22Rv1 (cell line): ENCODE measurements at regions not wholly inside any gene's neighbourhood (a gene's known extent, or its start where the extent isn't known, plus 50 kb on each side); places are given as distances from the start of the nearest gene placed in this dataset.

Source experiments
- CTCF ChIP-seq: fragments of 450-650 bp; IDR thresholded peaks from 2 replicates; pipeline ENCODE4 v1.5.1; 2017; ENCODE audit warnings: mild to moderate bottlenecking
- ZFX ChIP-seq: fragments of 450-650 bp; IDR thresholded peaks from 2 replicates; pipeline ENCODE4 v1.6.1; 2017; ENCODE audit warnings: antibody characterized with exemption, borderline replicate concordance

GRCh38 chr10:128875030-128875744, 591.9 kb upstream of the MGMT start:
- TF ChIP-seq CTCF, result no peak
- TF ChIP-seq ZFX, result no peak
